Heart right ventricle (tissue), 16 donors: ENCODE measurements at regions not wholly inside any gene's neighbourhood (a gene's known extent, or its start where the extent isn't known, plus 50 kb on each side); places are given as distances from the start of the nearest gene placed in this dataset.

ENCODE experiments used
- ATAC-seq, 8 donors: fragments of 200-7000 bp; cut with Tn5 transposase; one replicate each; pipeline ENCODE4 v1.9.1; 2020; ENCODE audit warnings: mild to moderate bottlenecking in 8 of 8, moderate library complexity in 8 of 8, moderate number of reproducible peaks in 1 of 8
- DNase-seq, 2 donors: peaks; one replicate each; pipeline ENCODE4 v3.0.0-alpha.2; 2020
- H3K27ac ChIP-seq, 10 donors: fragments of 200-600 bp; sonication (generic) in 2 of 10; one replicate each; pipeline versions ENCODE4 v1.5.0 to v1.8.0; 2020 to 2022; ENCODE audit warnings: mild to moderate bottlenecking in 3 of 10
- H3K27me3 ChIP-seq, 7 donors: fragments of 200-600 bp; one replicate each; pipeline ENCODE4 v1.8.0; 2021 to 2022; ENCODE audit warnings: mild to moderate bottlenecking in 2 of 7
- H3K36me3 ChIP-seq, 9 donors: fragments of 200-600 bp; sonication (generic) in 1 of 9; one replicate each; pipeline versions ENCODE4 v1.5.0 to v1.8.0; 2020 to 2022; ENCODE audit warnings: mild to moderate bottlenecking in 2 of 9
- H3K4me1 ChIP-seq, 9 donors: fragments of 200-600 bp; sonication (generic) in 1 of 9; one replicate each; pipeline versions ENCODE4 v1.5.0 to v1.8.0; 2020 to 2022; ENCODE audit warnings: mild to moderate bottlenecking in 4 of 9
- H3K4me3 ChIP-seq, 10 donors: fragments of 200-600 bp; sonication (generic) in 2 of 10; one replicate each; pipeline versions ENCODE4 v1.5.0 to v1.8.0; 2020 to 2022; ENCODE audit warnings: mild to moderate bottlenecking in 7 of 10, moderate library complexity in 2 of 10
- H3K9me3 ChIP-seq, 11 donors: fragments of 200-600 bp in 10 of 11; sonication (generic) in 2 of 11; one replicate each; pipeline versions ENCODE4 v1.5.0 to v1.8.0; 2013 to 2022; ENCODE audit warnings: mild to moderate bottlenecking in 2 of 11, control low read depth in 1 of 11, moderate library complexity in 1 of 11
- WGBS, 2 donors: extraction: QIAGEN DNeasy Blood & Tissue Kit; methylation state at CpG; one replicate each; pipeline ENCODE4 v1.1.7; 2013; ENCODE audit warnings: inconsistent platforms in 1 of 2; 5-methylcytosine and 5-hydroxymethylcytosine counted together
- intact Hi-C, 10 donors: fragments of 100-400 bp; cut with DNase I; formaldehyde crosslinking; loops; one replicate each; pipeline versions ENCODE4 v1.11.1 to v1.14.2; 2022
- TF ChIP-seq, protein P1 (sequence below), 9 donors: fragments of 200-600 bp; sonication (generic) in 2 of 9; IDR thresholded peaks; one replicate each; pipeline versions ENCODE4 v1.5.0 to v1.8.0; 2021 to 2022; ENCODE audit warnings: antibody characterized with exemption in 9 of 9, mild to moderate bottlenecking in 5 of 9, moderate library complexity in 1 of 9
- donor health status: Arrhythmogenic right ventricular cardiomyopathy.
- donor health status: ischemic (EF 13 %, LVEDD 7.1; RV severe dilation, severe dysfunction).
- donor health status: healthy with polysubstance abuse.
- donor health status: DM: no; HTN: yes; CAD: no.
- donor health status: DM: no; HTN: no; CAD: no.
- donor health status: ischemic (EF 25% LVEDD 6.9; RV normal size, moderate dysfunction).
- donor health status: ischemic (EF 25% LVEDD 5.7; RV mildly dilated, moderate dysfunction).
- donor health status: healthy.
- donor health status: DM: yes; HTN: yes; CAD: no.
- donor health status: Ischemic cardiomyopathy.
- donor health status: ischemic (EF 35%, LVEDD 5.7; RV mildly dilated, moderate dysfunction).
- donor health status: nonischemic (EF 11% LVEDD 7.7; RV severe dilation, severe dysfunction).
- donor health status: DM: yes; HTN: yes; CAD: no.
- donor health status: PGD.
- donor health status: ischemic (EF 29% LVEDD 5.4; RV normal size, mild dysfunction).
- donor health status: nonischemic (EF 23%, LVEDD 6.1; RV moderate dilation, normal function).

DNA sequence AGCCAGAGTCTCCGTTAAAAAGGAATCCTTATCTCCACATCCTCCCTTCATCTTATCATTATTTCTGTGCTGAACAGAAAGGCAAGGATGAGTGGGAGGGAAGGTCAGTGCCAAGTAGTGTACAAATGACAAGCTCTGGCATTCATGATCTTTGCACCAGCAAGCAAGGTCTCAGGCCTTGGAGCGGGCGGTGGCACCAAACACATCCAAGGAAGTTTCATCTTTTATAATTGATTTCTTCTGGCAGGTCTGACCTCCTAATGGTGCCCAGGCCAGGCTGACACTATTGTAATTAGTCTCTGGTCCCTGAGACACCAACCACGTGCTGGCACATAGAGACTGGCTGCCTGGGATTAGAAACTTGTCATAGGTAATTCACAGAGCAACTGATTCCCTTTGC lies 336.6 kb downstream of the EN1 start:
- intact Hi-C loops, result no loop called here
- TF ChIP-seq, protein P1, sequence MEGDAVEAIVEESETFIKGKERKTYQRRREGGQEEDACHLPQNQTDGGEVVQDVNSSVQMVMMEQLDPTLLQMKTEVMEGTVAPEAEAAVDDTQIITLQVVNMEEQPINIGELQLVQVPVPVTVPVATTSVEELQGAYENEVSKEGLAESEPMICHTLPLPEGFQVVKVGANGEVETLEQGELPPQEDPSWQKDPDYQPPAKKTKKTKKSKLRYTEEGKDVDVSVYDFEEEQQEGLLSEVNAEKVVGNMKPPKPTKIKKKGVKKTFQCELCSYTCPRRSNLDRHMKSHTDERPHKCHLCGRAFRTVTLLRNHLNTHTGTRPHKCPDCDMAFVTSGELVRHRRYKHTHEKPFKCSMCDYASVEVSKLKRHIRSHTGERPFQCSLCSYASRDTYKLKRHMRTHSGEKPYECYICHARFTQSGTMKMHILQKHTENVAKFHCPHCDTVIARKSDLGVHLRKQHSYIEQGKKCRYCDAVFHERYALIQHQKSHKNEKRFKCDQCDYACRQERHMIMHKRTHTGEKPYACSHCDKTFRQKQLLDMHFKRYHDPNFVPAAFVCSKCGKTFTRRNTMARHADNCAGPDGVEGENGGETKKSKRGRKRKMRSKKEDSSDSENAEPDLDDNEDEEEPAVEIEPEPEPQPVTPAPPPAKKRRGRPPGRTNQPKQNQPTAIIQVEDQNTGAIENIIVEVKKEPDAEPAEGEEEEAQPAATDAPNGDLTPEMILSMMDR (IDR thresholded peaks at IDR 0.05), result no peak
- ATAC-seq (no peak), DNase-seq (no peak)
- H3K27me3 ChIP-seq, result peaks cover 0 to 8% (median 0%) of the 10 kb centered on the region in 7 donors
- H3K4me1 ChIP-seq, result no peaks in the 10 kb centered on the region
- WGBS, 2 donors, result 50 to 55% methylated on average over 4 of the region's 4 CpGs
- no peaks in the 10 kb centered on the region for H3K36me3 ChIP-seq
- peaks cover 0 to 19% (median 0%) of the 10 kb centered on the region in 11 donors for H3K9me3 ChIP-seq
- no peak overlapping the region for H3K4me3 ChIP-seq
- no peak overlapping the region for H3K27ac ChIP-seq

DNA sequence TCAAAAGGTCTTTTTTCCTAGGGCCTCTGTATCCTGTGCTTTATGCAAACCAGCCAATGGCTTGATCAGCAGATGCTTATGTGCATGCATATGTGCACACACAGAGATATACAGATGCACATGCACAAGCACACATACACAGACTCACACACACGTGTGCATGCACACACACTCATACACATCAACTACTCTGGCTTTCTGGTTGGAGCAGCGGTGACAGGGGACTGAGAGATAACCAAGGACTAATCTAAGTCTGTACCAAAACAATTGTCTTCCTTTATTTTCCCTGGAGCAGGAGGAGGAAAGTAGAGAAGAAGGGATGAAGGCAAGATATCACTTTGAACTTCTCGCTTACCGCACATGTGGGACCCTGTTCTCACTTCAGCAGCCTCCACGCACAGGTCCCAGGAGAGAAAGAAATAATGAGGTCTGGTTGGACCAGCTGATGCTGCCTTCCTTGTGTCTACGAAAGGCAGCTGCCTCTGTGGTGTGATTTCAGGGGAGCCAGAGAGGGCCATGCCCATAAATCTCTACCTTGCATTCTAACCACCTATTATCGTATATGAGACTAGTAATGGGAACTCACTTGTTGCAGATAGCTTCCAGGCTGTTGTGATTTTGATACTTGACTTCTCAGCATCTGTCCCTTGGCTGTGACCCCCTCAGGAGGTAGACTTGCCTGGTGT lies 338.0 kb downstream of the EN1 start:
- TF ChIP-seq, protein P1 (IDR thresholded peaks at IDR 0.05), result no peak
- peaks cover 0 to 12% (median 0%) of the 10 kb centered on the region in 11 donors for H3K9me3 ChIP-seq
- H3K36me3 ChIP-seq, result no peaks in the 10 kb centered on the region
- no peaks in the 10 kb centered on the region for H3K4me1 ChIP-seq
- ATAC-seq (no peak), DNase-seq (no peak)
- intact Hi-C loops, result no loop called here
- no peak overlapping the region for H3K27ac ChIP-seq
- no peak overlapping the region for H3K4me3 ChIP-seq
- 62 to 67% methylated on average over 7 of the region's 7 CpGs for WGBS, 2 donors
- peaks cover 0 to 11% (median 6%) of the 10 kb centered on the region in 7 donors for H3K27me3 ChIP-seq

DNA sequence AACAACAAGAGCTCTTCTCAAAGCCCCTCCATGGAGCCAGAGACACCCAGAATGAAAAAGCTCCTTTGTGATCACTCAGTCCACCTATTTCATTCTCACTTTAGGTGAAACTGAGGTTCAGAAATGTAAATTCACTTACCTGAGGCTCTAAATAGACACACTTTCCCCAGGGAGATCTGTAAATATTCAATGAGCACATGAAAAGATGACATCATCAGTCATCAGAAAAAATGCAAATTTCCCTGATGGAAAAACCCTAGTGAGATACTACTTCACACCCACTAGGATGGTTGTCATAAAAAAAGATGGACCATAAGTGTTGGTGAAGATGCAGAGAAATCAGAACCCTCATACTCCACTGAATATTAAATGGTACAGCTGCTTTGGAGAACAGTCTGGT lies 339.2 kb downstream of the EN1 start:
- Histone ChIP-seq H3K27me3 (peaks cover 0 to 11% (median 6%) of the 10 kb centered on the region in 7 donors), H3K27ac (no peak overlapping the region), H3K9me3 (peaks cover 0 to 3% (median 0%) of the 10 kb centered on the region in 11 donors), H3K4me1 (no peaks in the 10 kb centered on the region), H3K36me3 (no peaks in the 10 kb centered on the region), H3K4me3 (no peak overlapping the region)
- intact Hi-C loops, result no loop called here
- no peak for DNase-seq
- no peak for ATAC-seq
- TF ChIP-seq, protein P1 (IDR thresholded peaks at IDR 0.05), result no peak

DNA sequence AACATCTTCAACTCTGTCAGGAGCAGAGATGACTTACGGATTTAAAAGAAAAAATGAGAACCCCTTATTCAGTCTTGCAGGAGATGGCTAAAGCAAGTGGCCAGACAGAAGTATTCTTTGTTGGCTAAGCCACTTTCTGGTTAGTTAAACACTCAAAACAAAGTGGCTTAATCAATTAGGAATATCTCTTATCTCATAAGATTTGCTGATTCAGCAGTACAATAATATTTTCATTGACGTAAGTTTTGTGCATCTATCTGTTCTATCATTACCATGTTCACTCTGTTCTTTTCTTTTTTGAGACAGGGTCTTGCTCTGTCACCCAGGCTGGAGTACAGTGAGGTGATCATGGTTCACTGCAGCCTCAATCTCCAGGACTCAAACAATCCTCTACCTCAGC lies 342.0 kb downstream of the EN1 start:
- Histone ChIP-seq H3K9me3 (no peaks in the 10 kb centered on the region), H3K27ac (no peak overlapping the region)
- WGBS, 2 donors, result 82 to 83% methylated on average over 2 of the region's 2 CpGs

More for the DNA sequence above, 342.0 kb downstream of the EN1 start:
- no peaks in the 10 kb centered on the region for H3K4me1 ChIP-seq
- H3K27me3 ChIP-seq, result peaks cover 0 to 17% (median 6%) of the 10 kb centered on the region in 7 donors
- intact Hi-C loops, result no loop called here
- ATAC-seq (no peak), DNase-seq (no peak)
- TF ChIP-seq, protein P1 (IDR thresholded peaks at IDR 0.05), result no peak
- H3K36me3 ChIP-seq, result no peaks in the 10 kb centered on the region
- no peak overlapping the region for H3K4me3 ChIP-seq
